GM19372 (cell line): ENCODE measurements at regions not wholly inside any gene's neighbourhood (a gene's known extent, or its start where the extent isn't known, plus 50 kb on each side); places are given as distances from the start of the nearest gene placed in this dataset.
"Not testable (repeated sequence)": the region's sequence is repeated elsewhere in the genome, so short reads cannot be mapped to it uniquely, and the experiment has no call there.

Experiments
- ATAC-seq: cut with Tn5 transposase; IDR thresholded peaks from one replicate; pipeline ENCODE4 v1.9.1; 2021; ENCODE audit warnings: mild to moderate bottlenecking, low read depth, moderate library complexity; ENCODE audit not compliant: unreplicated experiment

- no peak for ATAC-seq
Measured at GRCh38 chr3:84637272-84637671, 321.5 kb upstream of the CADM2 start.

- no peak for ATAC-seq
Measured at GRCh38 chr3:84666468-84666867, 292.3 kb upstream of the CADM2 start.

- no peak for ATAC-seq
Measured at GRCh38 chr3:84679211-84679610, 279.6 kb upstream of the CADM2 start.

- no peak for ATAC-seq
Measured at GRCh38 chr3:84680700-84681099, 278.1 kb upstream of the CADM2 start.

GRCh38 chr3:84683493-84683892 is 275.3 kb upstream of the CADM2 start:
- ATAC-seq = no peak

GRCh38 chr3:84685467-84685866 is 273.3 kb upstream of the CADM2 start:
- ATAC-seq = no peak

- ATAC-seq = no peak
Measured at GRCh38 chr3:84692261-84692660, 266.5 kb upstream of the CADM2 start.

GRCh38 chr3:84710288-84710687 is 248.5 kb upstream of the CADM2 start:
- not testable (repeated sequence) for ATAC-seq

GRCh38 chr3:84717894-84718293 is 240.9 kb upstream of the CADM2 start:
- ATAC-seq = no peak

- no peak for ATAC-seq
Measured at GRCh38 chr3:84724877-84725276, 233.9 kb upstream of the CADM2 start.

- ATAC-seq = no peak
Measured at GRCh38 chr3:84727616-84728015, 231.2 kb upstream of the CADM2 start.

GRCh38 chr3:84734731-84735130 is 224.1 kb upstream of the CADM2 start:
- ATAC-seq = not testable (repeated sequence)

GRCh38 chr3:84738086-84738485 is 220.7 kb upstream of the CADM2 start:
- ATAC-seq = no peak

- no peak for ATAC-seq
Measured at GRCh38 chr3:84742915-84743425, 215.8 kb upstream of the CADM2 start.

GRCh38 chr3:84744130-84744529 is 214.7 kb upstream of the CADM2 start:
- no peak for ATAC-seq

- ATAC-seq = no peak
Measured at GRCh38 chr3:84755860-84756259, 202.9 kb upstream of the CADM2 start.

GRCh38 chr3:84759361-84759760 is 199.4 kb upstream of the CADM2 start:
- ATAC-seq = no peak

GRCh38 chr3:84772841-84773240 is 185.9 kb upstream of the CADM2 start:
- ATAC-seq = no peak

GRCh38 chr3:84783281-84783680 is 175.5 kb upstream of the CADM2 start:
- ATAC-seq = no peak

- no peak for ATAC-seq
Measured at GRCh38 chr3:84789961-84790360, 168.8 kb upstream of the CADM2 start.

- ATAC-seq = no peak
Measured at GRCh38 chr3:84806958-84807357, 151.8 kb upstream of the CADM2 start.

- no peak for ATAC-seq
Measured at GRCh38 chr3:84820126-84820525, 138.7 kb upstream of the CADM2 start.

- no peak for ATAC-seq
Measured at GRCh38 chr3:84820906-84821305, 137.9 kb upstream of the CADM2 start.
